Uterus (tissue), 3 donors: ENCODE measurements at regions not wholly inside any gene's neighbourhood (a gene's known extent, or its start where the extent isn't known, plus 50 kb on each side); places are given as distances from the start of the nearest gene placed in this dataset.

Source experiments
- DNase-seq, 2 donors: peaks; one replicate each; pipeline ENCODE4 v3.0.0-alpha.2; 2019 to 2020
- H3K27ac ChIP-seq, 2 donors: fragments of 200-600 bp; sonication (generic); 1 replicate in 1 of 2; 2 replicates in 1 of 2; pipeline ENCODE4 v1.5.1; 2016 to 2018
- H3K27me3 ChIP-seq, 2 donors: fragments of 200-600 bp; sonication (generic); one replicate each; pipeline ENCODE4 v1.5.1; 2018 to 2019; ENCODE audit warnings: control low read depth in 1 of 2
- H3K36me3 ChIP-seq, 2 donors: fragments of 200-600 bp; sonication (generic); one replicate each; pipeline ENCODE4 v1.5.1; 2019; ENCODE audit warnings: control low read depth in 1 of 2
- H3K4me1 ChIP-seq, 2 donors: fragments of 200-600 bp; sonication (generic); one replicate each; pipeline ENCODE4 v1.5.1; 2018 to 2019; ENCODE audit warnings: control low read depth in 1 of 2
- H3K4me3 ChIP-seq, 2 donors: fragments of 200-600 bp; sonication (generic); 1 replicate in 1 of 2; 2 replicates in 1 of 2; pipeline ENCODE4 v1.5.1; 2018 to 2019; ENCODE audit warnings: mild to moderate bottlenecking in 1 of 2
- H3K9me3 ChIP-seq, 2 donors: fragments of 200-600 bp; sonication (generic); one replicate each; pipeline ENCODE4 v1.5.1; 2019; ENCODE audit warnings: control low read depth in 1 of 2
- POLR2A ChIP-seq, 2 donors: fragments of 450-650 bp; IDR thresholded peaks; one replicate each; pipeline ENCODE4 v1.6.1; 2016; ENCODE audit warnings: antibody characterized with exemption in 2 of 2, mild to moderate bottlenecking in 1 of 2, moderate library complexity in 1 of 2
- intact Hi-C: fragments of 100-400 bp; cut with DNase I; formaldehyde crosslinking; loops from one replicate; pipeline ENCODE4 v1.15.1; 2023; ENCODE audit warnings: low total_unique reads
- TF ChIP-seq, protein P1 (sequence below), 4 experiments: fragments of 200-600 bp in 2 of 4; fragments of 450-650 bp in 2 of 4; sonication (generic) in 2 of 4; IDR thresholded peaks; one replicate each; pipeline ENCODE4 v1.5.1; 2016 to 2019; ENCODE audit warnings: antibody characterized with exemption in 4 of 4, mild to moderate bottlenecking in 2 of 4, moderate library complexity in 1 of 4
- donor health status: DM: yes; HTN: yes; CAD: no.

DNA sequence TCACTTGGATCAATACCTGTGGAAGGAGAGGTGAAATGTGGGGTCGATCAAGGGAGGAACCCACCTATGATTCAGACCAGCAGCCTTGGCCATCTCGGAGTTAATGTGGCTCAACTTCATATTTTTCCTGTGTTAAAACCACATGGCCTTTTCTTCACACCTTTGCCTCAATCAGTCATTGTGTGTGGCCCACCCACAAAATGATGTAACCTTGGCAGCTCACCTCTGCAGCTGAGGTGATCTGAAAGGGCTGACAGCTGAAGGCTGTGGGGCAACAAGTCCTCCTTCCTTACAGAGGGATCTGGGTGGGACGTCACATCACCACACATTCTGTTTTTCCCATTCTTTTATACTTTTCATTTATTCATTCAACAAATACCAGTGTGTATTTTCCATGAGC, 357.1 kb upstream of the HSF2 start:
- Histone ChIP-seq H3K27me3 (no peaks in the 10 kb centered on the region), H3K36me3 (no peaks in the 10 kb centered on the region), H3K4me1 (peaks cover 0 to 5% of the 10 kb centered on the region in 2 donors), H3K4me3 (no peak overlapping the region), H3K27ac (peak overlapping the region in 1 of 2 donors; percentile 70), H3K9me3 (no peaks in the 10 kb centered on the region)
- no peak for TF ChIP-seq POLR2A (IDR thresholded peaks at IDR 0.05)
- TF ChIP-seq, protein P1, sequence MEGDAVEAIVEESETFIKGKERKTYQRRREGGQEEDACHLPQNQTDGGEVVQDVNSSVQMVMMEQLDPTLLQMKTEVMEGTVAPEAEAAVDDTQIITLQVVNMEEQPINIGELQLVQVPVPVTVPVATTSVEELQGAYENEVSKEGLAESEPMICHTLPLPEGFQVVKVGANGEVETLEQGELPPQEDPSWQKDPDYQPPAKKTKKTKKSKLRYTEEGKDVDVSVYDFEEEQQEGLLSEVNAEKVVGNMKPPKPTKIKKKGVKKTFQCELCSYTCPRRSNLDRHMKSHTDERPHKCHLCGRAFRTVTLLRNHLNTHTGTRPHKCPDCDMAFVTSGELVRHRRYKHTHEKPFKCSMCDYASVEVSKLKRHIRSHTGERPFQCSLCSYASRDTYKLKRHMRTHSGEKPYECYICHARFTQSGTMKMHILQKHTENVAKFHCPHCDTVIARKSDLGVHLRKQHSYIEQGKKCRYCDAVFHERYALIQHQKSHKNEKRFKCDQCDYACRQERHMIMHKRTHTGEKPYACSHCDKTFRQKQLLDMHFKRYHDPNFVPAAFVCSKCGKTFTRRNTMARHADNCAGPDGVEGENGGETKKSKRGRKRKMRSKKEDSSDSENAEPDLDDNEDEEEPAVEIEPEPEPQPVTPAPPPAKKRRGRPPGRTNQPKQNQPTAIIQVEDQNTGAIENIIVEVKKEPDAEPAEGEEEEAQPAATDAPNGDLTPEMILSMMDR (IDR thresholded peaks at IDR 0.05) = no peak
- intact Hi-C loops = no loop called here
- no peak for DNase-seq

DNA sequence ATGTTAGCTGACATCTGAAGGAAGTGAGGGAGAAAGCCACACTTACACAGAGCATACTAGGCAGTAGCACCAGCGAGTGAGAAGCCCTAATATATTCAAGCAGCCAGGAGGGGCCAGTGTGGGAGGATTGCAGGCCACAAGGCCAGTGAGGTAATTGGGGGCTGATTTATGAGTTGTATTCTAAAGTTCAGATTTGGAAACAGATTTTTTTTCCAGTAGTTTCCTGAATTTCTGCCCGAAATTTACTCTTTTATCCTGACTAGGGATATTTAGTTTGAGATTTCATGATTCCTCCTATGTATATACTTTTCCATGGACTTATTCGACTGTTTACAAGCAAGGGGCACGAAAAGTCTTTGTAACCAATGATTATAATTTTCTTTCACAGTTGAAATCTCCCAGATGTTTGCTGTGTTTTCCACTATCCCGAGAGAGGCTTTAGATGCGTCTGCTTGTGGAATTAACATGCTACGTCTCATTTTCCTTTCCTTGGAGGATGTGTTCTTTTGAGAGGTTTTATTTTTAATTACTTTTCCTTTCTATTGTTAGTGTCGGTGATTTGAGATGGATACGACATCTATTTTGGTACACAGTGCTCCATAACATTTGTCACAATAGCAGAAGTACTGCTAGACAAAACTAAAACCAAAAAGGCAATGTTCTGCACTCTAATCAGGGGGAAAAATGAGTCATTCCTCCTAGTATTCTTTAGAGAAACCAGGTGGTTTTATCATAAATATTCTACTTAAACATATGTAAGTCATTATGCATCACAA, 356.3 kb upstream of the HSF2 start:
- Histone ChIP-seq H3K4me3 (no peak overlapping the region), H3K36me3 (no peaks in the 10 kb centered on the region), H3K27ac (peak overlapping the region; percentile 31 to 70), H3K27me3 (no peaks in the 10 kb centered on the region), H3K9me3 (no peaks in the 10 kb centered on the region), H3K4me1 (peaks cover 0 to 5% of the 10 kb centered on the region in 2 donors)
- no peak for TF ChIP-seq POLR2A (IDR thresholded peaks at IDR 0.05)
- TF ChIP-seq, protein P1 (IDR thresholded peaks at IDR 0.05) = peak in 1 of 4 experiments; percentile 6
- peak; percentile 41 to 43 for DNase-seq
- intact Hi-C loops = no loop called here

DNA sequence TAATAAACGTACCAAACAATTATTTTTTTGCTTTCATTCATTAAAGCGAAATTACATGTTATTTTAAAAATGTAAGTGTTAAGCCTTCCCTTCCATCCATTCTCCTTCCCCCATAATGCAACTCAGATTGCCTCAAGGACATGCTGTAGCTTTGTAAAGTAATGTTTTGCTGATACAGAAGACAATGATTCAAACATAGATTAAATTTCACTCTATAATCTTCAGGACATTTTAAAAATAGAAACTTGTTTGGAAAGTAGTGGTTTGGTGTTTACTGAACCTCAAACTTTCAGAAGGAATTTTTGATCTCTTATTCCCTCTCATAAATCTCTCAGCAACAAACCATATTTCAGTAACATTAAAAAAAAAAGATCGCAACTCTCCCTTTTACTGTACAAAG, 350.9 kb upstream of the HSF2 start:
- Histone ChIP-seq H3K4me1 (no peaks in the 10 kb centered on the region), H3K4me3 (no peak overlapping the region), H3K9me3 (no peaks in the 10 kb centered on the region), H3K27me3 (no peaks in the 10 kb centered on the region), H3K27ac (no peak overlapping the region), H3K36me3 (no peaks in the 10 kb centered on the region)
- intact Hi-C loops = no loop called here
- DNase-seq = no peak
- no peak for TF ChIP-seq POLR2A (IDR thresholded peaks at IDR 0.05)
- TF ChIP-seq, protein P1 (IDR thresholded peaks at IDR 0.05) = no peak

DNA sequence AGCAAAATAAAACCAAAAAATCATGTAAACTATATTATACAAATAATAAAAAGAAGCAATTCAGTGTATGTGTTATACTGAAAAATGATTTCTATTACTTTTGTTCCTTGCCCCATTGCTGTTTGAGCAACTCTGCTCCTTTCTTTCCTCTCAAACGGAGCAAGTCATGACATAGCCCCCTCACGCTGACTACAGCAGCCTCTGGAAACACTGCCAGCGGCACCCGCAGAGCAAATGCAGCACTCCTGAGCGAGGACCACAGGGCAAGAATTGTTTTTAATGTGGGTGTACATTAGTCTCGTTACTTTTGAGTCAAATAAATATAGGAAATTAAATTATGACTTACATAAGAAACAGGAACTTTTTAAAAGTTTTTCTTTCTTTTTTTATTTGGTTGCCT, 350.1 kb upstream of the HSF2 start:
- TF ChIP-seq POLR2A (IDR thresholded peaks at IDR 0.05) = no peak
- TF ChIP-seq, protein P1 (IDR thresholded peaks at IDR 0.05) = no peak
- intact Hi-C loops = no loop called here
- no peak overlapping the region for H3K4me3 ChIP-seq
- no peaks in the 10 kb centered on the region for H3K36me3 ChIP-seq
- no peaks in the 10 kb centered on the region for H3K27me3 ChIP-seq
- no peak for DNase-seq
- H3K27ac ChIP-seq = no peak overlapping the region
- no peaks in the 10 kb centered on the region for H3K4me1 ChIP-seq
- H3K9me3 ChIP-seq = no peaks in the 10 kb centered on the region

DNA sequence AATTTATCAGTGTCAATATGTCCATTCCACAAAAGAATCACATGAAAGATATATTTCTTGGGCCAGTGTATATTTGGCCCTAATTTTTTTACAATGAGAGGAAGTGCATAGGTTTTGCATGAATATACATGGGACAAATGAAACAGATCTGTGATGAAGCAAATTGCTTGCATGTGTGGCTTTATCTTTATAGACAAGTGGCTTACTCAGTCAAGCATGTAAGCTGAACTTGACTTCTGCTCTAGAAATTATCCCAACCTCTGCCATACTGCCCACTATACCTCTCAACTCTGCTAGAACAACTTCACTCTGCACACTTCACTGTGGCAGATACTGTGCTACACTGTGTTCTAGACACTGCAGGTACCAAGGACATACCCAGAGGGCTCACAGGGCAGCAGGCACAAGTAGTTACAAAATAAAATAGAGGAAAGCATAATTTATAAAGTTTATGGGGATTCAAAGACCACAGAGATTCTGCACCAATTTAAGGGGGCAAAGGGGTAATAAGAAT, 349.2 kb upstream of the HSF2 start:
- no peaks in the 10 kb centered on the region for H3K4me1 ChIP-seq
- no peaks in the 10 kb centered on the region for H3K36me3 ChIP-seq
- TF ChIP-seq, protein P1 (IDR thresholded peaks at IDR 0.05) = no peak
- no peak for TF ChIP-seq POLR2A (IDR thresholded peaks at IDR 0.05)
- intact Hi-C loops = no loop called here
- H3K27me3 ChIP-seq = no peaks in the 10 kb centered on the region
- no peak overlapping the region for H3K27ac ChIP-seq
- no peak overlapping the region for H3K4me3 ChIP-seq
- no peaks in the 10 kb centered on the region for H3K9me3 ChIP-seq
- DNase-seq = no peak
